ENCODE measurements at regions not wholly inside any gene's neighbourhood (a gene's known extent, or its start where the extent isn't known, plus 50 kb on each side); places are given as distances from the start of the nearest gene placed in this dataset.
"Not testable (repeated sequence)": the region's sequence is repeated elsewhere in the genome, so short reads cannot be mapped to it uniquely, and the experiment has no call there.

DNA sequence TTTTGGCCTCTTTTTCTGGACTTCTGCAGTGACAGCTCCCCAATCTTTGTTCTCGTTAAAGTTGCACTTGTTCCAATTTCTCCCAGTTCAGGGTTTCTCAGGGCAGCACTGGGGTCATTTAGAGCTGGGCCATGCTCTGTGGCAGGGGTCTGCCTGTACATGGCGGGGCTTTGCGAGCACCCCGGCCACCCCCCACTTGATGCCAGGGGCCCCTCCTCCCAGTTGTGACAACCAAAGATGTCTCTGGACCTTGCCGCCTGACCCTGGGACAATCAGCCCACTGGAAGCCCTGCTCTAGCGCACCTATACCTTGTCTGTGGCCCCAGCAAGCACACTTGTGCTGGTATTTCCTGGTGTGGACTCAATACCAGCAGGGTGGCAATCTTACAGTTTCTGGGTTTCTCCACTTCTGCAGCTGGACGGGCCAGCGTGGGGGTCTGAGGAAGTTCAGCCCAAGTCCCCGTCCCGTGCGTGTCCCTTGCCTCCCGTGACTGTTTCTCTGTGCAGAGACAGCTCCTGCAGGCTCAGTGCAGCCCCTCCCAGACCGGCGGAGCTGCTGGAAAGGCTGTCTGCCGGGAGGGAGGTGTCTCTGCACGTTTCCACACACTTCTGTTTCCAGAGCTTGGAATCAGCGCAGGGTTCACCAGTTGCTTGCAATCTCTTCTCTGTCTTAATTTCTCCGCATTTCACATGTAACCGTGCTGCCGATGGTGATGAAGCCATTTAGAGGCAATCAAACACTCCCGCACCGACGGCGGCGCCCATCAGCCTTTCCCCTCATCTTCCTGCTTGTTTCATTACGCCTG is 1328.9 kb downstream of the BRD1 start:
- Histone ChIP-seq H3K9me3 (replicated peaks; ENCODE audit: insufficient read depth, low read length) (no peaks in the 10 kb centered on the region), H3K27me3 (replicated peaks; ENCODE audit: insufficient read depth, low read length) (no peaks in the 10 kb centered on the region), H3F3A (ENCODE audit: insufficient read depth, low read length) (no peaks in the 10 kb centered on the region), H3K4me3 (ENCODE audit: low read length) (no peak overlapping the region), H3K4me1 (ENCODE audit: low read length) (no peaks in the 10 kb centered on the region), H3K4me2 (ENCODE audit: low read depth, low read length) (no peak overlapping the region), H3K9me2 (replicated peaks; ENCODE audit: insufficient read depth, low read length) (no peaks in the 10 kb centered on the region), H3K9ac (ENCODE audit: low read length) (no peak overlapping the region), H3K36me3 (replicated peaks; ENCODE audit: insufficient read depth, low read length) (no peaks in the 10 kb centered on the region; the same call in 1 of the 2 replicates), H4K20me1 (ENCODE audit: insufficient read depth, low read length) (peaks cover 33% of the 10 kb centered on the region), H2AFZ (ENCODE audit: low read length) (no peak overlapping the region), H3K79me2 (ENCODE audit: low read length) (peaks cover 92% of the 10 kb centered on the region), H3K27ac (ENCODE audit: low read length) (no peak overlapping the region)
- no peak for TF ChIP-seq CTCF (IDR thresholded peaks at IDR 0.05; ENCODE audit: low read length)
- TF ChIP-seq EZH2 (optimal IDR thresholded peaks at IDR 0.05; ENCODE audit: low read depth, low read length): no peak
- no peak for TF ChIP-seq EZH2phosphoT487 (IDR thresholded peaks at IDR 0.05; ENCODE audit: low read length)
- no peak for DNase-seq

GRCh38 chr22:48497743-48498520 is 1329.7 kb downstream of the BRD1 start:
- not testable (repeated sequence) for H3F3A ChIP-seq (ENCODE audit: insufficient read depth, low read length); H3K9ac ChIP-seq (ENCODE audit: low read length); H2AFZ ChIP-seq (ENCODE audit: low read length); H3K9me2 ChIP-seq (replicated peaks; ENCODE audit: insufficient read depth, low read length); H3K27me3 ChIP-seq (replicated peaks; ENCODE audit: insufficient read depth, low read length); H3K4me3 ChIP-seq (ENCODE audit: low read length); H3K4me2 ChIP-seq (ENCODE audit: low read depth, low read length); H3K27ac ChIP-seq (ENCODE audit: low read length); H3K4me1 ChIP-seq (ENCODE audit: low read length); H3K9me3 ChIP-seq (replicated peaks; ENCODE audit: insufficient read depth, low read length); H3K36me3 ChIP-seq (replicated peaks; ENCODE audit: insufficient read depth, low read length); DNase-seq
- Histone ChIP-seq H3K79me2 (ENCODE audit: low read length) (peaks cover 92% of the 10 kb centered on the region), H4K20me1 (ENCODE audit: insufficient read depth, low read length) (peaks cover 31% of the 10 kb centered on the region)

- H4K20me1 ChIP-seq (ENCODE audit: insufficient read depth, low read length): peaks cover 35% of the 10 kb centered on the region
- no peaks in the 10 kb centered on the region for H3K9me3 ChIP-seq (replicated peaks; ENCODE audit: insufficient read depth, low read length)
- TF ChIP-seq EZH2phosphoT487 (IDR thresholded peaks at IDR 0.05; ENCODE audit: low read length): no peak
- H3K4me2 ChIP-seq (ENCODE audit: low read depth, low read length): no peak overlapping the region
- H3K4me3 ChIP-seq (ENCODE audit: low read length): no peak overlapping the region
- H3F3A ChIP-seq (ENCODE audit: insufficient read depth, low read length): 0 out of 2 replicates have a peak, but pooled peaks cover 3% of the 10 kb centered on the region
- DNase-seq: no peak
- no peak overlapping the region for H3K9ac ChIP-seq (ENCODE audit: low read length)
- H3K27me3 ChIP-seq (replicated peaks; ENCODE audit: insufficient read depth, low read length): no peaks in the 10 kb centered on the region
- no peak overlapping the region for H3K27ac ChIP-seq (ENCODE audit: low read length)
- H3K4me1 ChIP-seq (ENCODE audit: low read length): peaks cover 8% of the 10 kb centered on the region; the same call in 1 of the 2 replicates
- peaks cover 92% of the 10 kb centered on the region for H3K79me2 ChIP-seq (ENCODE audit: low read length)
- no peak overlapping the region for H2AFZ ChIP-seq (ENCODE audit: low read length)
- no peaks in the 10 kb centered on the region; the same call in 1 of the 2 replicates for H3K36me3 ChIP-seq (replicated peaks; ENCODE audit: insufficient read depth, low read length)
- H3K9me2 ChIP-seq (replicated peaks; ENCODE audit: insufficient read depth, low read length): no peaks in the 10 kb centered on the region
Measured at GRCh38 chr22:48496987-48497650, 1330.6 kb downstream of the BRD1 start.

GRCh38 chr22:48496226-48496845 is 1331.3 kb downstream of the BRD1 start:
- H3K36me3 ChIP-seq (replicated peaks; ENCODE audit: insufficient read depth, low read length): no peaks in the 10 kb centered on the region; the same call in 1 of the 2 replicates
- no peak for DNase-seq
- H3F3A ChIP-seq (ENCODE audit: insufficient read depth, low read length): peaks cover 11% of the 10 kb centered on the region
- H3K4me1 ChIP-seq (ENCODE audit: low read length): peaks cover 8% of the 10 kb centered on the region; the same call in 1 of the 2 replicates
- H4K20me1 ChIP-seq (ENCODE audit: insufficient read depth, low read length): peaks cover 35% of the 10 kb centered on the region
- H2AFZ ChIP-seq (ENCODE audit: low read length): no peak overlapping the region
- no peak overlapping the region for H3K4me2 ChIP-seq (ENCODE audit: low read depth, low read length)
- no peaks in the 10 kb centered on the region for H3K27me3 ChIP-seq (replicated peaks; ENCODE audit: insufficient read depth, low read length)
- no peaks in the 10 kb centered on the region for H3K9me3 ChIP-seq (replicated peaks; ENCODE audit: insufficient read depth, low read length)
- H3K27ac ChIP-seq (ENCODE audit: low read length): no peak overlapping the region
- H3K9ac ChIP-seq (ENCODE audit: low read length): no peak overlapping the region
- H3K9me2 ChIP-seq (replicated peaks; ENCODE audit: insufficient read depth, low read length): no peaks in the 10 kb centered on the region
- no peak overlapping the region for H3K4me3 ChIP-seq (ENCODE audit: low read length)
- TF ChIP-seq EZH2 (optimal IDR thresholded peaks at IDR 0.05; ENCODE audit: low read depth, low read length) (no peak), EZH2phosphoT487 (IDR thresholded peaks at IDR 0.05; ENCODE audit: low read length) (no peak), CTCF (IDR thresholded peaks at IDR 0.05; ENCODE audit: low read length) (no peak)
- peaks cover 92% of the 10 kb centered on the region for H3K79me2 ChIP-seq (ENCODE audit: low read length)

All from MM.1S (cell line).